Amniotic stem cell (primary cell): ENCODE measurements at regions not wholly inside any gene's neighbourhood (a gene's known extent, or its start where the extent isn't known, plus 50 kb on each side); places are given as distances from the start of the nearest gene placed in this dataset.
"Not testable (repeated sequence)": the region's sequence is repeated elsewhere in the genome, so short reads cannot be mapped to it uniquely, and the experiment has no call there.

Experiments used
- DNase-seq: peaks from one replicate; lab custom pipeline; 2025; lab: John Stamatoyannopoulos, UW

GRCh38 chr1:82062206-82062605, 261.5 kb downstream of the ADGRL2 start:
- no peak for DNase-seq

- no peak for DNase-seq
These were observed 259.2 kb downstream of the ADGRL2 start for GRCh38 chr1:82059959-82060358.

- DNase-seq: no peak
These were observed 256.3 kb downstream of the ADGRL2 start for GRCh38 chr1:82057011-82057410.

- not testable (repeated sequence) for DNase-seq
These were observed 254.6 kb downstream of the ADGRL2 start for GRCh38 chr1:82055375-82055774.

- no peak for DNase-seq
These were observed 251.8 kb downstream of the ADGRL2 start for GRCh38 chr1:82052563-82052962.

- no peak for DNase-seq
These were observed 247.9 kb downstream of the ADGRL2 start for GRCh38 chr1:82048596-82048995.

- DNase-seq: no peak
These were observed 244.5 kb downstream of the ADGRL2 start for GRCh38 chr1:82045221-82045620.

GRCh38 chr1:82044536-82044935, 243.8 kb downstream of the ADGRL2 start:
- DNase-seq: no peak

- no peak for DNase-seq
These were observed 243.4 kb downstream of the ADGRL2 start for GRCh38 chr1:82044111-82044510.

- no peak for DNase-seq
These were observed 241.7 kb downstream of the ADGRL2 start for GRCh38 chr1:82042306-82043060.
